ENCODE measurements at regions not wholly inside any gene's neighbourhood (a gene's known extent, or its start where the extent isn't known, plus 50 kb on each side); places are given as distances from the start of the nearest gene placed in this dataset.

DNA sequence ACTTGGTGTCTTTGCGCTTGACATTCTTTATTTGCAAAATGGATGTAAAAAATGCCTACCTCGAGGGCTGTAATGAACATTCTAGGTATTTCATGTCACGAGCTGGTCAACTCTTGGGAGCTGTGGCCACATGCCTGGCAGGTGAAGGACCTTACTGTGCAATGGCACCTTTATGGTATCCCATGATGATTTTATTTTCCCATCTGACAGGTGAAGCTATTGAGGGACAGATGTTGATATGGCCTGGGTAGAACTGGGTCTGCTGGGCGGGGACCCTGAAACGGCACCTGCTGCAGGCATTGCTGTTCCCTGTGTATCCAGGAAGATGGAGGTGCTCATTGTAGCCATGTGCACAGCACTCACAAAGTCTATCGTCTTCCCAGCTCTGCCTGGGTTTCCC, 332.2 kb downstream of the TEX29 start:
- H3K4me2 ChIP-seq, result no peak overlapping the region
- H4K20me1 ChIP-seq (replicated peaks; ENCODE audit: insufficient read depth), result no peaks in the 10 kb centered on the region
- H3K27ac ChIP-seq (ENCODE audit: low read depth), result no peak overlapping the region
- no peaks in the 10 kb centered on the region for H3F3A ChIP-seq (replicated peaks; ENCODE audit: low read depth)
- H3K36me3 Mint-ChIP-seq (ENCODE audit: low read depth), result no peaks in the 10 kb centered on the region
- H3K4me1 ChIP-seq (ENCODE audit: insufficient read depth), result no peaks in the 10 kb centered on the region
- TF ChIP-seq ZNF114 (CRISPR knock-in tag; IDR thresholded peaks at IDR 0.05), result no peak
- TF ChIP-seq, protein P1, sequence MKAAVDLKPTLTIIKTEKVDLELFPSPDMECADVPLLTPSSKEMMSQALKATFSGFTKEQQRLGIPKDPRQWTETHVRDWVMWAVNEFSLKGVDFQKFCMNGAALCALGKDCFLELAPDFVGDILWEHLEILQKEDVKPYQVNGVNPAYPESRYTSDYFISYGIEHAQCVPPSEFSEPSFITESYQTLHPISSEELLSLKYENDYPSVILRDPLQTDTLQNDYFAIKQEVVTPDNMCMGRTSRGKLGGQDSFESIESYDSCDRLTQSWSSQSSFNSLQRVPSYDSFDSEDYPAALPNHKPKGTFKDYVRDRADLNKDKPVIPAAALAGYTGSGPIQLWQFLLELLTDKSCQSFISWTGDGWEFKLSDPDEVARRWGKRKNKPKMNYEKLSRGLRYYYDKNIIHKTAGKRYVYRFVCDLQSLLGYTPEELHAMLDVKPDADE (IDR thresholded peaks at IDR 0.05), result no peak
- TF ChIP-seq, protein P2, sequence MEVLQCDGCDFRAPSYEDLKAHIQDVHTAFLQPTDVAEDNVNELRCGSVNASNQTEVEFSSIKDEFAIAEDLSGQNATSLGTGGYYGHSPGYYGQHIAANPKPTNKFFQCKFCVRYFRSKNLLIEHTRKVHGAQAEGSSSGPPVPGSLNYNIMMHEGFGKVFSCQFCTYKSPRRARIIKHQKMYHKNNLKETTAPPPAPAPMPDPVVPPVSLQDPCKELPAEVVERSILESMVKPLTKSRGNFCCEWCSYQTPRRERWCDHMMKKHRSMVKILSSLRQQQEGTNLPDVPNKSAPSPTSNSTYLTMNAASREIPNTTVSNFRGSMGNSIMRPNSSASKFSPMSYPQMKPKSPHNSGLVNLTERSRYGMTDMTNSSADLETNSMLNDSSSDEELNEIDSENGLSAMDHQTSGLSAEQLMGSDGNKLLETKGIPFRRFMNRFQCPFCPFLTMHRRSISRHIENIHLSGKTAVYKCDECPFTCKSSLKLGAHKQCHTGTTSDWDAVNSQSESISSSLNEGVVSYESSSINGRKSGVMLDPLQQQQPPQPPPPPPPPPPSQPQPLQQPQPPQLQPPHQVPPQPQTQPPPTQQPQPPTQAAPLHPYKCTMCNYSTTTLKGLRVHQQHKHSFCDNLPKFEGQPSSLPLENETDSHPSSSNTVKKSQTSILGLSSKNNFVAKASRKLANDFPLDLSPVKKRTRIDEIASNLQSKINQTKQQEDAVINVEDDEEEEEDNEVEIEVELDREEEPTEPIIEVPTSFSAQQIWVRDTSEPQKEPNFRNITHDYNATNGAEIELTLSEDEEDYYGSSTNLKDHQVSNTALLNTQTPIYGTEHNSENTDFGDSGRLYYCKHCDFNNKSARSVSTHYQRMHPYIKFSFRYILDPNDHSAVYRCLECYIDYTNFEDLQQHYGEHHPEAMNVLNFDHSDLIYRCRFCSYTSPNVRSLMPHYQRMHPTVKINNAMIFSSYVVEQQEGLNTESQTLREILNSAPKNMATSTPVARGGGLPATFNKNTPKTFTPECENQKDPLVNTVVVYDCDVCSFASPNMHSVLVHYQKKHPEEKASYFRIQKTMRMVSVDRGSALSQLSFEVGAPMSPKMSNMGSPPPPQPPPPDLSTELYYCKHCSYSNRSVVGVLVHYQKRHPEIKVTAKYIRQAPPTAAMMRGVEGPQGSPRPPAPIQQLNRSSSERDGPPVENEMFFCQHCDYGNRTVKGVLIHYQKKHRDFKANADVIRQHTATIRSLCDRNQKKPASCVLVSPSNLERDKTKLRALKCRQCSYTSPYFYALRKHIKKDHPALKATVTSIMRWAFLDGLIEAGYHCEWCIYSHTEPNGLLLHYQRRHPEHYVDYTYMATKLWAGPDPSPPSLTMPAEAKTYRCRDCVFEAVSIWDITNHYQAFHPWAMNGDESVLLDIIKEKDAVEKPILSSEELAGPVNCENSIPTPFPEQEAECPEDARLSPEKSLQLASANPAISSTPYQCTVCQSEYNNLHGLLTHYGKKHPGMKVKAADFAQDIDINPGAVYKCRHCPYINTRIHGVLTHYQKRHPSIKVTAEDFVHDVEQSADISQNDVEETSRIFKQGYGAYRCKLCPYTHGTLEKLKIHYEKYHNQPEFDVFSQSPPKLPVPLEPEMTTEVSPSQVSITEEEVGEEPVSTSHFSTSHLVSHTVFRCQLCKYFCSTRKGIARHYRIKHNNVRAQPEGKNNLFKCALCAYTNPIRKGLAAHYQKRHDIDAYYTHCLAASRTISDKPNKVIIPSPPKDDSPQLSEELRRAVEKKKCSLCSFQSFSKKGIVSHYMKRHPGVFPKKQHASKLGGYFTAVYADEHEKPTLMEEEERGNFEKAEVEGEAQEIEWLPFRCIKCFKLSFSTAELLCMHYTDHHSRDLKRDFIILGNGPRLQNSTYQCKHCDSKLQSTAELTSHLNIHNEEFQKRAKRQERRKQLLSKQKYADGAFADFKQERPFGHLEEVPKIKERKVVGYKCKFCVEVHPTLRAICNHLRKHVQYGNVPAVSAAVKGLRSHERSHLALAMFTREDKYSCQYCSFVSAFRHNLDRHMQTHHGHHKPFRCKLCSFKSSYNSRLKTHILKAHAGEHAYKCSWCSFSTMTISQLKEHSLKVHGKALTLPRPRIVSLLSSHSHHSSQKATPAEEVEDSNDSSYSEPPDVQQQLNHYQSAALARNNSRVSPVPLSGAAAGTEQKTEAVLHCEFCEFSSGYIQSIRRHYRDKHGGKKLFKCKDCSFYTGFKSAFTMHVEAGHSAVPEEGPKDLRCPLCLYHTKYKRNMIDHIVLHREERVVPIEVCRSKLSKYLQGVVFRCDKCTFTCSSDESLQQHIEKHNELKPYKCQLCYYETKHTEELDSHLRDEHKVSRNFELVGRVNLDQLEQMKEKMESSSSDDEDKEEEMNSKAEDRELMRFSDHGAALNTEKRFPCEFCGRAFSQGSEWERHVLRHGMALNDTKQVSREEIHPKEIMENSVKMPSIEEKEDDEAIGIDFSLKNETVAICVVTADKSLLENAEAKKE (CRISPR knock-in tag; IDR thresholded peaks at IDR 0.05), result no peak
- TF ChIP-seq, protein P3, sequence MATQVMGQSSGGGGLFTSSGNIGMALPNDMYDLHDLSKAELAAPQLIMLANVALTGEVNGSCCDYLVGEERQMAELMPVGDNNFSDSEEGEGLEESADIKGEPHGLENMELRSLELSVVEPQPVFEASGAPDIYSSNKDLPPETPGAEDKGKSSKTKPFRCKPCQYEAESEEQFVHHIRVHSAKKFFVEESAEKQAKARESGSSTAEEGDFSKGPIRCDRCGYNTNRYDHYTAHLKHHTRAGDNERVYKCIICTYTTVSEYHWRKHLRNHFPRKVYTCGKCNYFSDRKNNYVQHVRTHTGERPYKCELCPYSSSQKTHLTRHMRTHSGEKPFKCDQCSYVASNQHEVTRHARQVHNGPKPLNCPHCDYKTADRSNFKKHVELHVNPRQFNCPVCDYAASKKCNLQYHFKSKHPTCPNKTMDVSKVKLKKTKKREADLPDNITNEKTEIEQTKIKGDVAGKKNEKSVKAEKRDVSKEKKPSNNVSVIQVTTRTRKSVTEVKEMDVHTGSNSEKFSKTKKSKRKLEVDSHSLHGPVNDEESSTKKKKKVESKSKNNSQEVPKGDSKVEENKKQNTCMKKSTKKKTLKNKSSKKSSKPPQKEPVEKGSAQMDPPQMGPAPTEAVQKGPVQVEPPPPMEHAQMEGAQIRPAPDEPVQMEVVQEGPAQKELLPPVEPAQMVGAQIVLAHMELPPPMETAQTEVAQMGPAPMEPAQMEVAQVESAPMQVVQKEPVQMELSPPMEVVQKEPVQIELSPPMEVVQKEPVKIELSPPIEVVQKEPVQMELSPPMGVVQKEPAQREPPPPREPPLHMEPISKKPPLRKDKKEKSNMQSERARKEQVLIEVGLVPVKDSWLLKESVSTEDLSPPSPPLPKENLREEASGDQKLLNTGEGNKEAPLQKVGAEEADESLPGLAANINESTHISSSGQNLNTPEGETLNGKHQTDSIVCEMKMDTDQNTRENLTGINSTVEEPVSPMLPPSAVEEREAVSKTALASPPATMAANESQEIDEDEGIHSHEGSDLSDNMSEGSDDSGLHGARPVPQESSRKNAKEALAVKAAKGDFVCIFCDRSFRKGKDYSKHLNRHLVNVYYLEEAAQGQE (IDR thresholded peaks at IDR 0.05; ENCODE audit: unreplicated experiment), result no peak
- H3K9me3 Mint-ChIP-seq, result no peaks in the 10 kb centered on the region
- H3K4me1 Mint-ChIP-seq, result no peaks in the 10 kb centered on the region; the same call in 2 of the 3 replicates
- H2AFZ ChIP-seq, result no peak overlapping the region
- DNase-seq (ENCODE audit: low spot score), result no peak
- H3K9me2 ChIP-seq (ENCODE audit: insufficient read depth), result no peaks in the 10 kb centered on the region
- no peaks in the 10 kb centered on the region for H3K27me3 ChIP-seq (ENCODE audit: insufficient read depth)
- H3K4me3 ChIP-seq, result no peak overlapping the region
- H3K36me3 ChIP-seq (ENCODE audit: insufficient read depth), result no peaks in the 10 kb centered on the region; the same call in 1 of the 2 replicates
- no peak for ATAC-seq
- H3K79me2 ChIP-seq (replicated peaks; ENCODE audit: insufficient read depth), result no peaks in the 10 kb centered on the region
- no peak overlapping the region for H3K4me3 Mint-ChIP-seq
- H3K27ac Mint-ChIP-seq, result no peak overlapping the region
- H3K27me3 Mint-ChIP-seq (ENCODE audit: insufficient read depth, low read depth, poor library complexity), result peaks cover 4% of the 10 kb centered on the region

Data from GM23338 (cell line).